Iris pigment epithelial cell (primary cell): ENCODE measurements at regions not wholly inside any gene's neighbourhood (a gene's known extent, or its start where the extent isn't known, plus 50 kb on each side); places are given as distances from the start of the nearest gene placed in this dataset.
"Not testable (repeated sequence)": the region's sequence is repeated elsewhere in the genome, so short reads cannot be mapped to it uniquely, and the experiment has no call there.

Experiments used
- DNase-seq: peaks from one replicate; pipeline ENCODE4 v3.0.0-alpha.2; 2011; ENCODE audit warnings: low read depth

DNA sequence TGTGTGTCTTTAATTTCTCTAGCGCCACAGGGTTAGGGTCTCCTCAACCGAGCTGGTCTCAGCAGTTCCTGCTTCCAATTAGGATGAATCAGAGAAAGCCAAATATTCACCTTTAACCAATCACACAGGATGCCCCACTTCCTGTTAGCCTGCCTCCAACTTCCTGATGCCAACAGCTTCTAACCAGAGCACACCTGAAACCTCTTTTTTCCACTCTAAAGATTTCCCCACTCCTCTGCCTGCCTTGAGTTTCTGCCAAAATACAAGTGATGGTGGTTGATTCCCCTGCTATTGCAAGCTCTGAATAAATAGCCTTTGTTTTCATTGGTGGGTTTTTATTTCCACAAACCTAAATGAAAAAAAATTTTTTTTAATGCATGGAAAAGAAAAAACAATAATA, 144.7 kb upstream of the UST start:
- DNase-seq: no peak

GRCh38 chr6:148608199-148608951, 138.5 kb upstream of the UST start:
- peak; percentile 25 for DNase-seq

DNA sequence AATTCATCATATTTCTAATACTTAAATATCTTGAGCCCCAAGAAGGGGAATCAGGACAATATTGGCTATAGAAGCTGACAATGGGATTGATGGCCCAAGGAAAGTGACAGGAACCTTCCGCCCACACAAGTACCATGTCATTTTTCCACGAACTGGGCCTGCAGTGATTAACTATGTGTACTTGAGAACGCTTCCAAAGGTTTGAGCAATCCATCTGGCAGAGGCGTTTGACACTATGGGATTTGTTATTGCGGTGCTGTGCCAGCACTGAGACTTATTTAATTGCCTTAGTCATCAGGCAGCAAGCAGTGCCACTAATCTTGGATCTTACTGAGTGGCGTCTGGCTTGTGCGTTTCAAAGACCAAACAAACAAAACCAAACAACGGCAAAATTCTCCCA, 135.6 kb upstream of the UST start:
- DNase-seq: peak; percentile 15

GRCh38 chr6:148612043-148612442, 134.8 kb upstream of the UST start:
- DNase-seq: no peak

DNA sequence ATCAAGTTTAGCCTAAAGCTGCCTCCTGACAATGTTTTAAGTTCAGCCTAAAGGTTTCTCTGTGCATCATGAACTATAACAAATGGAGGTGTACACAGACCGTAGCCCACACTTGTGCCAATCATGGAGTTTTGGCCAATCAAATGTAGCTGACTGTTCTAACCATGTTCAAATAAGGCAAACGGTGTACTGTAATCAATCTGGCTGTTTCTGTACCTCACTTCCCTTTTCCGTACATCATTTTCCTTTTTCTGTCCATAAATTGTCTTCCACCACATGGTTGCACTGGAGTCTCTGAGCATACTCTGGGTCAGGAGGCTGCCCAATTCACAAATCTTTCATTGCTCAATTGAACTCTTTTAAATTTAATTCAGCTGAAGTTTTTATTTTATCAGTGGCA, 132.2 kb upstream of the UST start:
- DNase-seq: no peak

DNA sequence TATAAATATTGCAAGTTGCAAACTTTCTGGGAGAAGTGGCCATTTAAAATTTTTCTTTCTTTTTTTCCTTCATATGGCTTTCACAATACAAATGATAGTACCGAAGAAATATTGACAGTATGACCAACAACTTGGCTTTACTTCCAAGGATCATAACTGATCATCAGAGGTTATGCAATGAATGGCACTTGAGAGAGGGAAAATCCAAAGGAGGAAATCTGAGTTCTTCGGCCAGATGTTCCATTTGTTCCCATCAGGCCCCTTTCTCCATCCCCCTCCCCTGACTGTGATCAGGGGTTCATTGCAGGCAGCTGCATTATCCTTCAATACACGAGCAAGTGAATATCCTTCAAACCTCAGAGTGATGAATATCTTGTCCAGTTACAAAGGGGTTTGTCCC, 130.0 kb upstream of the UST start:
- peak; percentile 21 for DNase-seq

- DNase-seq: peak; percentile 85
Measured at GRCh38 chr6:148617530-148617929, 129.3 kb upstream of the UST start.

GRCh38 chr6:148619891-148620290, 126.9 kb upstream of the UST start:
- DNase-seq: no peak

DNA sequence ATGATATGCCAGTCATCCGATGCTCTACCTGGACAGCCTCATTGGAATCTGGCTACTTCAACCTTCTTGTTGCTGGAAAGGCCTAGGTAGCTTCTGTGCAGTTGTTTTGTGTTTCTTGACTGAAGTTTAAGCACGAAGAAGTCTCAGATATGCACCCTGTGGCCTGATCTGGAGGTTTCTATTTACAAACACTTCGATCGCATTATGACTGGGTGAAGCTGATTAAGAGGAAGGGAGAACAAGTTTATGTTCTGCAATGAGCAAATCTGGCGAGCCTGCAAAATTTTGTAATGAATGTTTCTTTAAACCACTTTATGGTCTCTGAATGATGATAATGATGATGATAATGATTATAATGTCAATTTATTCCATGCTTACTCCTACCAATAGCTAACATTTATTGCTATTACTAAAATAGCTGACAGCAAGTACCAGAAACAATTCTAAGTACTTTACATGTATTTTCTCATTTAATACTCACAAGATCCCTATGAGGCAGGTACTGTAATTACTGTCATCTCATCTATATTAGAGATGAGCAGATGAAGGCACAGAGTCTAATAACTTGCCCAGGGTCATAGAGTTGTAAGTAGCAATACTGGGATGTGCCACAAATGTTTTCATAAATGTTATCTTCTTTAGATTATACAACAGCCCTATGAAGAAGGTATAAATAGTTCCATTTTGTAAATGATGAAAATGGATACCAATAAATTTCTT, 126.1 kb upstream of the UST start:
- no peak for DNase-seq

GRCh38 chr6:148625609-148626008, 121.2 kb upstream of the UST start:
- DNase-seq: no peak

GRCh38 chr6:148628251-148628650, 118.6 kb upstream of the UST start:
- no peak for DNase-seq

DNA sequence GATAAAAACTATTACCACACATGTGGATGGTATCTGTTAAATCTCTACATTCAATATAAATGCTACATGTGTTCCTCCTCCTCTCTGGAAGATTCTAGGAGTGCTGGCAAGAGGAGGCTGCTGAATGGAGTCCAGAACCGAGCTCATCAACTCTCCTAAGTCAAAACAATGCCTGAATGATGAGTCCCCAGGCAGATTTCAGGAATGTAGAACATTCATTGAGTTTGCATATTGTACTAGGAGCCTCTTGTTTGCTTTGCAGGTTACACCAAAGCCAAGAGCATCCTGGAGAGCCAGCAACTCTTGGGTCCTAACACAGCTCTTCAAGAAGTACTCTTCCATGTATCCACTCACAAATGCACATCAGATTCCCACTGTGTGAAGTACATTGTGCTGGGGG, 117.6 kb upstream of the UST start:
- peak; percentile 9 for DNase-seq

DNA sequence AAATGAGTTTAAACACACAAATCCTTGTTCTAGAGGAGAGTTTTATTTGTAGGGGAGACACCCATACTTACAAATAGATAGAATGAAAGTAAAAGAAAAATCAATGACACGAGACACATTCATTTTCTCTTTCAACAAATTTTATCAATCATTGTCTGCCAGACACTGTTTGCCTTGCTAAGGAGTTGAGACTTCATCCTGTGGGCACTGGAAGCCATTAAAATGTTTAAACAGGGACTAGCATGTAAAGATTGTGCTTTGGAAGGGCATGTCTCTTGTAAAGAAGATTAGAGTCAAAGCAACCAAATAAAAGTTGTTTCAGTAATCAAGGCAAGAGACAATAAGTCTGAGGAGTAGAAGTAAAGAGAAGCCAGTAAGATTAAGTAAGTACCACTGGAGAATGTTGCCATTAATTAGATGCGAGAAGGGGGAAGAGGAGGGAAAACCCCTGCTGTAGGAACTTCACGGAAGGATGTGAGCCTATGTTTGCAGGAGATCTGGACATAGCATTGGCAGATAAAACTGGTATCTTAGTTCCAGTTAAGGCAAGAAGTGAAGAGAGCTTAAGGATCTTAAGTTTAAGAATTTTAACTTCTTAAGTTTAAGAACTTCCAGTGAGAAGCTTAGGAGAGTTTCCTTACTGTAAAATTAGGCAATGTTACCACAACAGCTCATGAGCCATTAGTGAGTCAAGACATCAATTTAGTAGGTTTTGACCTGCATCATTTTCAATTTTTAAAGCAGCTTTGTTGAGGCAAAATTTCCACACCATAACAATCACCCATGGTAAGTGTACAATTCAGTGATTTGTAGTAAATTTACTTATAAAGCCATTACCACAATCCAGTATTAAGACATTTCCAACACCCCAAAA, 117.0 kb upstream of the UST start:
- DNase-seq: no peak

- DNase-seq: no peak
Measured at GRCh38 chr6:148635070-148635743, 111.6 kb upstream of the UST start.

DNA sequence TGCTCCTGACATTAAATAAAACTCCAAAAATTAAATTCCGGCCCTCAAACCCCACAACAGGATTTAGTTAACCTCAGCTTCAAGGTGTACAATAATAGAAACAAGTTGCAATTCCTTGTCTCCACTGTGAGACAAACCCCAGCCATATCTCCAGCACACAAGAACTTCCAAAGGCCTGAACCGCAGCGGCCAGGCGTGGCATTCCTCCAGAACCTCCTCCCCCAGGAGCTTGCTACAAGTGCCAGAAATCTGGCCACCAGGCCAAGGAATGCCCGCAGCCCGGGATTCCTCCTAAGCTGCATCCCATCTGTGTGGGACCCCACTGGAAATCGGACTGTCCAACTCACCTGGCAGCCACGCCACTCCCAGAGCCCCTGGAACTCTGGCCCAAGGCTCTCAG, 105.0 kb upstream of the UST start:
- DNase-seq: not testable (repeated sequence)

DNA sequence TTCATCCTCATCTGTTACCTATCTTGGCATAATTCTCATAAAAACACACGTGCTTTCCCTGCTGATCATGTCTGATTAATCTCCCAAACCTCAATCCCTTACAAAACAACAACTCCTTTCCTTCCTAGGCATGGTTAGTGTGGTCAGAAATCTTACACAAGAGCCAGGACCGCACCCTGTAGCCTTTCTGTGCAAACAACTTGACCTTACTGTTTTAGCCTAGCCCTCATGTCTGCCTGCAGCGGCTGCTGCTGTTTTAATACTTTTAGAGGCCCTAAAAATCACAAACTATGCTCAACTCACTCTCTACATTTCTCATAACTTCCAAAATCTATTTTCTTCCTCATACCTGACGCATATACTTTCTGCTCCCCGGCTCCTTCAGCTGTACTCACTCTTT, 103.6 kb upstream of the UST start:
- DNase-seq: not testable (repeated sequence)

DNA sequence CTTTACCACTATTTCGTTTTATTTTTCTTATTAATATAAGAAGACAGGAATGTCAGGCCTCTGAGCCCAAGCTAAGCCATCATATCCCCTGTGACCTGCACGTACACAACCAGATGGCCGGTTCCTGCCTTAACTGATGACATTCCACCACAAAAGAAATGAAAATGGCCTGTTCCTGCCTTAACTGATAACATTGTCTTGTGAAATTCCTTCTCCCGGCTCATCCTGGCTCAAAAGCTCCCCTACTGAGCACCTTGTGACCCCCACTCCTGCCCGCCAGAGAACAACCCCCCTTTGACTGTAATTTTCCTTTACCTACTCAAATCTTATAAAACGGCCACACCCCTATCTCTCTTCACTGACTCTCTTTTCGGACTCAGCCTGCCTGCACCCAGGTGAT, 101.8 kb upstream of the UST start:
- DNase-seq: not testable (repeated sequence)

GRCh38 chr6:148648754-148649453, 97.9 kb upstream of the UST start:
- DNase-seq: no peak

- no peak for DNase-seq
Measured at GRCh38 chr6:148649454-148649963, 97.3 kb upstream of the UST start.

DNA sequence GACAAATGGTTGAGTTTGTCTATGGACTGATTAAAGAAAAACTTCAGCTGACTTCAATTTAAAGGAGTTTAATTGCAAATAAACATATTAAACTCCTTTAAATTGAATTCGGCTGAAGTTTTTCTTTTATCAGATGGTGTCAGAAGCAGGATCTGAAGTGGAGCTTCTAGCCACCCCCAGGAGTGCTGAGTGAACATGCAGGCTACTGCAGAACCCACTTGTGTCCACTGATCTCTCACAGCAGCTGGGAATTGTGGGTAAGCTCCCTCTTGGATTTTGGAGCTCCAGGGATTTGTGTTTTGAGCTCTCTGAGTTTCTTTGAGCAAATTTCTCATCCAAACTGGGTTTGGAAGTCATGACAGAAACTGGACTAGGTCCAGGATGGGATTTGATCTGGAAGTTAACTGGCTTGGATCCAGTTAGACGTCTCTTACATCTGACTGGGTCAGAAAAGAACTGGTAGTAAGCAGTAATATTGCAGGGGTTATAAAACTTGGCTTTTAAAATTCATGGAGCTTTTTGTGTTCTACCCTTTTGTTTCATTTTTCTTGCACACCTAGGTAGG, 95.8 kb upstream of the UST start:
- no peak for DNase-seq

GRCh38 chr6:148652205-148652604, 94.6 kb upstream of the UST start:
- no peak for DNase-seq
